OCI-LY3 (cell line): ENCODE measurements at regions not wholly inside any gene's neighbourhood (a gene's known extent, or its start where the extent isn't known, plus 50 kb on each side); places are given as distances from the start of the nearest gene placed in this dataset.
A peak's percentile ranks its signal among the peaks of the same experiment; 100 is the strongest.

Source experiments
- EZH2phosphoT487 ChIP-seq: fragments of 200-600 bp; shearing (Covaris generic); IDR thresholded peaks from 2 replicates; pipeline ENCODE4 v1.6.1; 2018; ENCODE audit warnings: antibody characterized with exemption, mixed run types, low read depth
- TF ChIP-seq, protein P1 (sequence below): fragments of 200-600, 300-600 bp; sonication (generic); IDR thresholded peaks from 2 replicates; pipeline ENCODE4 v1.5.1; 2014; ENCODE audit warnings: antibody characterized with exemption, low read length, low read depth

- no peak for TF ChIP-seq EZH2phosphoT487
- TF ChIP-seq, protein P1, sequence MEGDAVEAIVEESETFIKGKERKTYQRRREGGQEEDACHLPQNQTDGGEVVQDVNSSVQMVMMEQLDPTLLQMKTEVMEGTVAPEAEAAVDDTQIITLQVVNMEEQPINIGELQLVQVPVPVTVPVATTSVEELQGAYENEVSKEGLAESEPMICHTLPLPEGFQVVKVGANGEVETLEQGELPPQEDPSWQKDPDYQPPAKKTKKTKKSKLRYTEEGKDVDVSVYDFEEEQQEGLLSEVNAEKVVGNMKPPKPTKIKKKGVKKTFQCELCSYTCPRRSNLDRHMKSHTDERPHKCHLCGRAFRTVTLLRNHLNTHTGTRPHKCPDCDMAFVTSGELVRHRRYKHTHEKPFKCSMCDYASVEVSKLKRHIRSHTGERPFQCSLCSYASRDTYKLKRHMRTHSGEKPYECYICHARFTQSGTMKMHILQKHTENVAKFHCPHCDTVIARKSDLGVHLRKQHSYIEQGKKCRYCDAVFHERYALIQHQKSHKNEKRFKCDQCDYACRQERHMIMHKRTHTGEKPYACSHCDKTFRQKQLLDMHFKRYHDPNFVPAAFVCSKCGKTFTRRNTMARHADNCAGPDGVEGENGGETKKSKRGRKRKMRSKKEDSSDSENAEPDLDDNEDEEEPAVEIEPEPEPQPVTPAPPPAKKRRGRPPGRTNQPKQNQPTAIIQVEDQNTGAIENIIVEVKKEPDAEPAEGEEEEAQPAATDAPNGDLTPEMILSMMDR = peak; percentile 96
These were observed 102.5 kb downstream of the RAMP3 start for GRCh38 chr7:45259966-45260646.
